Left forelimb (tissue), 1 donor: ENCODE measurements at regions not wholly inside any gene's neighbourhood (a gene's known extent, or its start where the extent isn't known, plus 50 kb on each side); places are given as distances from the start of the nearest gene placed in this dataset.
A peak's percentile ranks its signal among the peaks of the same experiment; 100 is the strongest.

Experiments
- DNase-seq: peaks from one replicate; pipeline ENCODE4 v3.0.0-alpha.2; 2018; ENCODE audit warnings: low spot score

GRCh38 chr12:4024701-4025100 lies 151.5 kb upstream of the PARP11 start:
- DNase-seq: no peak

- DNase-seq: no peak
Observed at GRCh38 chr12:4015225-4016091, 142.3 kb upstream of the PARP11 start.

GRCh38 chr12:4014858-4015224 lies 141.6 kb upstream of the PARP11 start:
- DNase-seq: no peak

- no peak for DNase-seq
Observed at GRCh38 chr12:4014444-4014843, 141.2 kb upstream of the PARP11 start.

- no peak for DNase-seq
Observed at GRCh38 chr12:4012977-4013968, 140.1 kb upstream of the PARP11 start.

- DNase-seq: no peak
Observed at GRCh38 chr12:4012073-4012472, 138.9 kb upstream of the PARP11 start.

- no peak for DNase-seq
Observed at GRCh38 chr12:4011597-4011996, 138.4 kb upstream of the PARP11 start.

- DNase-seq: no peak
Observed at GRCh38 chr12:4009979-4010704, 136.9 kb upstream of the PARP11 start.

GRCh38 chr12:4006743-4007142 lies 133.5 kb upstream of the PARP11 start:
- DNase-seq: peak; percentile 33

GRCh38 chr12:4005851-4006430 lies 132.7 kb upstream of the PARP11 start:
- DNase-seq: no peak

GRCh38 chr12:4003576-4003975 lies 130.4 kb upstream of the PARP11 start:
- DNase-seq: no peak

GRCh38 chr12:4002601-4003000 lies 129.4 kb upstream of the PARP11 start:
- DNase-seq: no peak

- no peak for DNase-seq
Observed at GRCh38 chr12:4001841-4002240, 128.6 kb upstream of the PARP11 start.

GRCh38 chr12:4001031-4001430 lies 127.8 kb upstream of the PARP11 start:
- no peak for DNase-seq

GRCh38 chr12:3999904-4000303 lies 126.7 kb upstream of the PARP11 start:
- no peak for DNase-seq

- no peak for DNase-seq
Observed at GRCh38 chr12:3998968-3999792, 126.0 kb upstream of the PARP11 start.

- no peak for DNase-seq
Observed at GRCh38 chr12:3998397-3998796, 125.2 kb upstream of the PARP11 start.

- DNase-seq: no peak
Observed at GRCh38 chr12:3996322-3996721, 123.1 kb upstream of the PARP11 start.

- DNase-seq: no peak
Observed at GRCh38 chr12:3995306-3995705, 122.1 kb upstream of the PARP11 start.

GRCh38 chr12:3994500-3994899 lies 121.3 kb upstream of the PARP11 start:
- no peak for DNase-seq

- DNase-seq: no peak
Observed at GRCh38 chr12:3992945-3993344, 119.7 kb upstream of the PARP11 start.
